Activated CD4-positive, alpha-beta T cell treated with anti-CD3 and anti-CD28 coated beads, Interleukin-2, amount 50 U/mL, for 24 hours (primary cell): ENCODE measurements at regions not wholly inside any gene's neighbourhood (a gene's known extent, or its start where the extent isn't known, plus 50 kb on each side); places are given as distances from the start of the nearest gene placed in this dataset.

ENCODE experiments used
- DNase-seq, 2 donors: peaks; one replicate each; pipeline ENCODE4 v3.0.0-alpha.2; 2020; ENCODE audit warnings: low read depth in 1 of 2, low spot score in 1 of 2

- DNase-seq = no peak
Measured at GRCh38 chr18:78548261-78549058, 431.2 kb upstream of the SALL3 start.

- DNase-seq = no peak
Measured at GRCh38 chr18:78549971-78550370, 429.6 kb upstream of the SALL3 start.

GRCh38 chr18:78554944-78555608 lies 424.5 kb upstream of the SALL3 start:
- DNase-seq = no peak

- DNase-seq = no peak
Measured at GRCh38 chr18:78557371-78557770, 422.2 kb upstream of the SALL3 start.

GRCh38 chr18:78558101-78558810 lies 421.4 kb upstream of the SALL3 start:
- no peak for DNase-seq

GRCh38 chr18:78558948-78559347 lies 420.7 kb upstream of the SALL3 start:
- no peak for DNase-seq

GRCh38 chr18:78559584-78559983 lies 420.0 kb upstream of the SALL3 start:
- DNase-seq = no peak

GRCh38 chr18:78561757-78562510 lies 417.7 kb upstream of the SALL3 start:
- DNase-seq = no peak

GRCh38 chr18:78562531-78562961 lies 417.1 kb upstream of the SALL3 start:
- DNase-seq = no peak

GRCh38 chr18:78563110-78563509 lies 416.5 kb upstream of the SALL3 start:
- no peak for DNase-seq

- no peak for DNase-seq
Measured at GRCh38 chr18:78564030-78564429, 415.6 kb upstream of the SALL3 start.

- no peak for DNase-seq
Measured at GRCh38 chr18:78564518-78564917, 415.1 kb upstream of the SALL3 start.

GRCh38 chr18:78565240-78565639 lies 414.4 kb upstream of the SALL3 start:
- no peak for DNase-seq

GRCh38 chr18:78566065-78566464 lies 413.6 kb upstream of the SALL3 start:
- no peak for DNase-seq

- no peak for DNase-seq
Measured at GRCh38 chr18:78566720-78567119, 412.9 kb upstream of the SALL3 start.

- no peak for DNase-seq
Measured at GRCh38 chr18:78571063-78571785, 408.4 kb upstream of the SALL3 start.

- no peak for DNase-seq
Measured at GRCh38 chr18:78571831-78572347, 407.7 kb upstream of the SALL3 start.

GRCh38 chr18:78573773-78574172 lies 405.8 kb upstream of the SALL3 start:
- no peak for DNase-seq

- DNase-seq = no peak
Measured at GRCh38 chr18:78576967-78577366, 402.7 kb upstream of the SALL3 start.

GRCh38 chr18:78579449-78579848 lies 400.2 kb upstream of the SALL3 start:
- DNase-seq = no peak
